NCI-H1436 treated with DMSO at 0.1 percent for 48 hours (cell line): ENCODE measurements at regions not wholly inside any gene's neighbourhood (a gene's known extent, or its start where the extent isn't known, plus 50 kb on each side); places are given as distances from the start of the nearest gene placed in this dataset.
"Not testable (repeated sequence)": the region's sequence is repeated elsewhere in the genome, so short reads cannot be mapped to it uniquely, and the experiment has no call there.

Source experiments
- DNase-seq: peaks from one replicate; lab custom pipeline; 2025; lab: John Stamatoyannopoulos, UW

- no peak for DNase-seq
Measured at GRCh38 chr10:123318516-123318915, 164.3 kb downstream of the BUB3 start.

DNA sequence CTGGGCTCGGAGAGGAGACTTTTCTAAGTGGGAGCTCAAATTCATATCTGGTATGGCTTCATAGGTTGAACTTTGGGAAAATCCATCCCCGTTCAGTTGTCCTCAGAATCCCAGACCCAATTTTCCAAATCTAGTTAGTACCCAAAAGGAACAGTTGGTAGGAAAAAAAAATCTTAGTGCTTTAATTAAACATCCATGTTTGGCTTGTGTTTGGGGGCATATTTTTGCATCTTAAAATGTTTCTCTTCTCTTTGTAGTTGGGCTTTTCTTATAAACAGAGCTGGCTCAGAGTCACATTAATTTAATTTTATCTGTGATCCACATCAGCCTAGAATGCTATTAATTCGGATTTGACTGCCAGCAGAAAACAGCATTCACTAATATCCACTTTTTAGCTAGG lies 165.9 kb downstream of the BUB3 start:
- no peak for DNase-seq

DNA sequence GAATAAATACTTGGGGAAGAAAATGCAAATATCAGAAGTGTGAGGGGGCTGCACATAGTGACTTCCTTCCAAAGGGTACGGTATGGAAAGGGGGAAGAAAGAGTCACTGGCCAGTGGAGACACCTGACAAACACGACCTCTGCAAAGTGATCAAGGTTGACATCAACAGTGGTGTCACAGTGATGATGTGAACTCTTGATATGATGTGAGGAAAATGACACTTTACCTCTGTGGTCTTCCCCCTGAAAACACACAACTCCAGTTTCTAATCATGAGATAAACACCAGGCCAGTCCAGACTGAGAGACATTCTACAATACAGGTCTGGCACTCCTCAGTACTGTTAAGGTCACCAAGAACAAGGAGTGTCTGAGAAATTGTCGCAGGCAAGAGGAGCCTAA lies 169.7 kb downstream of the BUB3 start:
- no peak for DNase-seq

DNA sequence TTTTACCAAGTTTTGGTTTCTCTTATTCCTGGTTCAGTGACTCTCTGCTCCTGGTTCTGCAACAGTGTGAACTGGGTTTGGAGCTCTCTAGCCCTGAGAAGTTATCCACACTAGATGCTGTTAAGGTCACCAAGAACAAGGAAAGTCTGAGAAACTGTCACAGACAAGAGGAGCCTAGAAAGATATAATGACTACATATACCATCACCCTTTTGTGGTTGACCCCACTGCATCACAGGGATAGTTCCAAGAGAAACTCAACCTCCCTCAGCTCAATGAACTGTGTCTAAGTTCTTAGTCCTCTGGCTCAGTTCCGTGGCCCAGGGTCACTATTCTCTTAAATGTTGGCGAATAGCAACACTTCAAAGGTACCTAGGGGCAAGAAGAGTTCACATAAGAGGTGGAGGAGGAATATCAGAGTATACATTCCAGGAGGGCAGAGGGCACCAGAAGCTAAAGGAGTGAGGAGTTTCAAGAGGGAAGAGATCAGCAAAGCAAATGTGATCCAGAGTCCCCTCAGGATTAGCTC lies 171.5 kb downstream of the BUB3 start:
- DNase-seq, result no peak

DNA sequence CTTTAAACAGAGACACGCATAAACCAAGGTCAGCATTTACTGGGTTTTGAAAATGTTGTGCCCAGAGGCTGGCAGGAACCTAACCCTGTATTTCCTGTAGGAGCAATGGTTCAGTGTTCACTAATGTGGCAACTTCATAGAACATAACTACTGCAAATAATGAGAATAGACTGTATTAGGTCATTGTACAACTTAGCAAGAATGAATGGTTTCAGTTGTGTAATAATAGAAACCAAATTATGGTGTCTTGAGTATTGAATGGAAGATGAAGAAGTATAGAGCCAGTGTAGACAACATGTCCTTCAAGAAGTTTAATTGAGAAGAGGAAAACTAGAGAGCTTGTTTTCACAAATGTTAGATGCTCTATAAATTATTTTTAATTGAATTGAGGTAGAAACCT lies 172.5 kb downstream of the BUB3 start:
- no peak for DNase-seq

DNA sequence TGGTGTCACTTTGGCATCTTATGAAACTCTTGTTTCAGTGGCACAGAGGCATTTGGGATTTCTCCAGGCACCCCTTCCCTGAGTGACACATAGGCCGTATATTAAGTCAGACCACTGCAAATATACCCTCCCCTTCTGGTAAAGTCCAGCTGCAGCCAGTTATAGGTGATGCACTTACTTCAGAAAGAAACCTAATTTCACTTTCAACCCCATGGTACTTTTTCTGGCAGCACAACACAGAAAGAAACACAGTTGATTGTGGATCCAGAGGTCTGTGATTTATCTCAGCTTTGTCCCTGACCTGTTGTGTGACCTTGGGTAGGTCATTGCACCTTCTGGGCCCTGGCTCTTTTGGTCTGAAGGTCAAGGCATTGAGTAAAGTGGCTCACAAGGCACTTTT lies 173.2 kb downstream of the BUB3 start:
- DNase-seq, result no peak

DNA sequence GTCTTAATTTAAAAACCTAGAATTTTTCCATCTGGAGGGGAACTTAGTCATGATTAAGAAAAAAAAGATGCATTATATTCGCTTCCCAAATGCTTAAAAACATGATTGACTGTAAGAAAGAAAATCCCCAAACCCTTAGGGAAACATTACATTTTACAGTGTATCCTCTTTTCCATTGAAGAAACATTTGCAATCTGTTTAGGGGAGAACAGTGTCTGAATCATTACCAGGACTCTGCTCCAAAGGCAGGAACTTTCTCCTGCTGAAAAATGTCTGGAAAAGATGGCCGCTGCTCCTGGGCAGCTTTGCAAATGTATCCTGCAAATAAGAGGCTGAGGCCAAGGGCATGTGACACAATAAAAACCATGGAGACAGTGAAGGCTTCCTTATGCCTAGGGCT lies 173.7 kb downstream of the BUB3 start:
- no peak for DNase-seq

- no peak for DNase-seq
Measured at GRCh38 chr10:123331438-123331837, 177.2 kb downstream of the BUB3 start.

DNA sequence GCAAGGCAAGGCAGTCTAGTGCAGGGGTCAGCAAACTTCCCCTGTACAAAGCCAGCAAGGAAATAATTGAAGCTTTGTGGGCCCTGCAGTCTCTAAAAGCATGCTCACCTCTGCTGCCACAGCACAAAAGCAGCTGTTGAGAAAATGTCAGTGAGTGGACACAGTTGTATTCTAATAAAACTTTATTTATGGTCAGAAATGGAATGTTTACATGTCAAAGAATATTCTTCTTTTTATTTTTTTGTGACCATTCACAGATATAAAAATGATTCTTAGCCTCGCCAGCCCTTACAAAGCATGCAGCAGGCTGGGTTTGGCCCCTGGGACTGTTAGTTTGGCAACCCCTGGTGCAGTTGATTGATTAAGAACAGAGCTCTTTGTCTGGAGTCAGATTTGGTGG lies 192.4 kb downstream of the BUB3 start:
- no peak for DNase-seq

- peak; percentile 81 for DNase-seq
Measured at GRCh38 chr10:123348691-123349572, 194.7 kb downstream of the BUB3 start.

GRCh38 chr10:123351715-123352114 lies 197.5 kb downstream of the BUB3 start:
- no peak for DNase-seq

GRCh38 chr10:123354521-123354920 lies 200.3 kb downstream of the BUB3 start:
- DNase-seq, result no peak

- DNase-seq, result no peak
Measured at GRCh38 chr10:123355748-123356481, 201.7 kb downstream of the BUB3 start.

DNA sequence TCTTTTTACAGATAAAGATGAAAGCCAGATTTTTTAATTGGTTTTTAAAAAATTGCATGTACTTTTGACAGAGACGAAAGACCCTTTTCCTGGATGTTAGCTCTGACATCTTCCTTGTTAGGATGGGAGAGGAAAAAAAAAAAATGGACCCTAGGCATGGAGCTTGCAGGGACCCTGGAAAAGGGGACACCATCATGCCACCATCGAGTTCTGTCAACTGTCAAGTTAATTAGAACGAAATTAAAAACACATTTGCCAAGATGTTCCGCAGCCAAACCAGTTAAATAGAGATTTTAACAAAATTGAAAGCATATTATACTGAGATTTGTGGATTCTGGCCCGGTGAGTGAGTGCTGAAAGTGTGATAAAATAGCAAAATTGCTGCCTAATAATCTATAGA lies 202.6 kb downstream of the BUB3 start:
- no peak for DNase-seq

GRCh38 chr10:123357421-123357930 lies 203.3 kb downstream of the BUB3 start:
- DNase-seq, result no peak

DNA sequence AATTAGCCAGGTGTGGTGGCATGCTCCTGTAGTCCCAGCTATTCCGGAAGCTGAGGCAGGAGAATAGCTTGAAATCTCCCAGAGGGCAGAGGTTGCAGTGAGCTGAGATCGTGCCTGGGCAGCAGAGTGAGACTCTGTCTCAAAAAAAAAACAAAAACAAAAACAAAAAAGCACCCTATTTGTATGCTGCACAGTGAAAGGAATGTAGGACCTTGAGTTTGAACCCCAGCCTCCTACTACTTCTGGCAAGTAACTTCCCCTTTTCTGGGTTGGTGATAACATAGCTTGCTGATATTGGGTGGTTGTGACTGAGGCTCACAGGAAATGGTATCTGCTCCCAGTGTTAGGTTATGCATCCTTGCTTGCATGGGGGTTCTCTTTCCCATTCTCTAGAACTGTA lies 205.3 kb downstream of the BUB3 start:
- no peak for DNase-seq

DNA sequence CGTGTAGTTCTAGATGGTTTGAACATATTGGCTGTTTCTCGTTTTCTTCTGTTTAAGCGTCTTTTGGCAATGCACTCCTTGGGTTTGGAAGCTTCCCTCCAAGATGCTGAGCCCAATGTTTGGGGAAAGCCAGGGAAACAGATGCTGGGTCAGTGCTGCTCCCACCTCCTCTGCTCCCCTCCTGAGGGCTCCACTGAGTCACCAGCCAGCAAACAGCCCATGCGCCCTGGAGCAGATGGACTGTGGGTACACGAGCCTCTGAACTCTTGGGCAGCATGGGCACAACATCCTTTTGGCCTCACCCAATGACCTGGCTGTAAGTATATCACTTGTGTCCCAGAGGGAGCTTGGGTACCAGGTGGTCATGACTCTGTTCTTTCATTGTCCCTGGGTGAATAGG lies 207.6 kb downstream of the BUB3 start:
- DNase-seq, result no peak

DNA sequence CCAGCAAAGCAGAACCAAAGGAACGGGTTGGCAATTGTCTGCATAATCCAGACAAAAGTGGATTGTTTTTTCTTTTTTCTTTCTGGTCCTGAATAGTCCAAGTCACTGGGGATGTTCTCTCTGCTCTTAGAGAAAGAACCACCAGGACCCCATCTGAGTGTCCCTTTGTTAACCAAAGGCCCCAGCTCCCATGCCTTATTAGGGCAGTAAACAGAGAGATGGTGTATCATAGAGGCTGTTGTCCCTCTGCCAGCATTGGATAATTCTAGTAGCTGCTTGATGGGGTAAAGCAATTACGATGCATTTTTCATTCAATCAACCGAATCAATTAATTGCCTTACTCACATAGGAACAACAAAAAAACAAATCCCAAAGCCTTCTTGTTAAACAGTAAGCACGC lies 213.0 kb downstream of the BUB3 start:
- no peak for DNase-seq

GRCh38 chr10:123371626-123372025 lies 217.4 kb downstream of the BUB3 start:
- not testable (repeated sequence) for DNase-seq

GRCh38 chr10:123373591-123373990 lies 219.4 kb downstream of the BUB3 start:
- DNase-seq, result no peak

DNA sequence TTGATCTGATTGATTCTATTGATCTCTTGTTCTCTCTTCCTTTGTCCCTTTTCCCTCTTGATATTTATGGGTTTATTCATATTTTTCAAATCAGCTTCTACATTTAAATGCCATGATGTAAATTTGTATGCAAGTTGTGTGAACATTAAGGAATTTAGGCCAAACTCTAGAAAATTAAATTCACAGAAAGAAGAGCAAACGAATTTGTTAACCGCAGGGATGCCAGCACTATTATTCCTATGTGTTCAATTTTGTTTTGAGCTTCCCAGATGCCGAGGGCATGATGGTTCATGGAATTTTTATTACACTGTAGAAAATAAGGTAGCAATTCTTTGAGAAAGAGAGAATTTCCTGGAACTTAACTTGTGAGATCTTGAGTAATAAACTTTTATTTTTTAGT lies 220.9 kb downstream of the BUB3 start:
- no peak for DNase-seq

DNA sequence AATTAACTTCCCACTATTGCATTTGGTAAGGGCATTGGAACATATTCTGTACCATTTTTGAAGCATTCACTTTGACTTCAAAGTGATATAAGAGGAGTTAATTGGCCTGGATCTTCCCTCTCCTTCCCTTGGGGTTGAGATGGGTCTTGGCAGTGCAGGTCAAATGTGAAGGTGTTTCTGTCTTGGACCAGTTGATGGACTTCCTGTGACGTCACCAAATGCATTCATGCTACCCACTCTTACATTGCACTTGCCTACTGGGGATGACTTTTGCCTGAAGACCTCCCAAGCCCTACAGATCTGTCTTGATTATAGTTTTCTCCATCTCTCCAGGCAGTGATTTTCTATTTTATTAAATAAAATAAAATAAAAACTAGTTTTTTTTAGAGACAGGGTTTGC lies 221.5 kb downstream of the BUB3 start:
- no peak for DNase-seq

- DNase-seq, result no peak
Measured at GRCh38 chr10:123377883-123378282, 223.7 kb downstream of the BUB3 start.
